SU-DHL-6 (cell line): ENCODE measurements at regions not wholly inside any gene's neighbourhood (a gene's known extent, or its start where the extent isn't known, plus 50 kb on each side); places are given as distances from the start of the nearest gene placed in this dataset.

ENCODE experiments used
- EZH2phosphoT487 ChIP-seq: fragments of 200-600 bp; sonication (generic), shearing (Covaris generic); conservative IDR thresholded peaks from 2 replicates; pipeline ENCODE4 v1.6.1; 2018; ENCODE audit warnings: mild to moderate bottlenecking, antibody characterized with exemption, low read length, moderate library complexity, mixed read lengths
- TF ChIP-seq, protein P1 (sequence below): fragments of 200-600 bp; sonication (generic); IDR thresholded peaks from one replicate; pipeline ENCODE4 v1.5.1; 2017; ENCODE audit warnings: antibody characterized with exemption, mild to moderate bottlenecking, low read length, moderate library complexity; ENCODE audit not compliant: insufficient read depth, poor library complexity, severe bottlenecking

DNA sequence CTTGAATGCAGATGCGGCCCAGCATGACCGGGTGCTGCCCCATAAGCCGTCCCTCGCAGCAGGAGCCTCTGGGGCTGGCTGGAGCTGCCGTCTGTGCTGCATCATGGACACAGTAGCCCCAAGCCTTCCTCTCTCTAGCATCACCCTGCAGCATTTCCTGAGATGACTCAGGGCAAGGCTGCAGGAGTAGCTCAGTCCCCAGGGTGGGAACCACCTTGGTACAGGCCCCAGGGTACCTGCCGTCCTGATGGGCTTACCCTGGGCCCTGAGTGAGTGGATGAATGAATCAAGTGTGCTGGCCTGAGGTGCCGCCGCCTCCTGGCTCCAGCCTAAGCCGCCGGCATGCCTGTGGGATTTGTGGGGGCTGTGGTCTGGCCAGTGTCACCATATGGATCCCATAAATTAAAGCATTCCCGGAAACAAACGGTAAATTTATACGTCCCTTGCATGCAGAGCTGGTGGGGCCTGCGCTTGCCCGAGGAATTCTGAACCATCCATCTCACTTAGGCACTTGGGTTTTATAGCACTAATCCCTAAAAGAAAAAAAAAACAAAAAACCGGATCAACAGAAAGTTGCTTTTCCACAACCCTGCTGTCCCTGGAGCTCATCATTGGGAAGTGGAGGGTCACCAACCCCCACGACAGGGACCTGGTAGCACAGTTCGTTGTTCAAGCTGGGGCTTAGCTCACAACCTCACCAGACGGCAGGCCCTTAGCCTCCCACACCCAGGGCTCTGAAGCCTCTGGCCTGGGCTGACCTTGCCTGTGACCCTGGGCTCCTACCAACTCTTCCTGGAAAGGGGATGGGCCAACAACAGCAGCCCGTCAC is 242.6 kb upstream of the CIBAR2 start:
- TF ChIP-seq, protein P1, sequence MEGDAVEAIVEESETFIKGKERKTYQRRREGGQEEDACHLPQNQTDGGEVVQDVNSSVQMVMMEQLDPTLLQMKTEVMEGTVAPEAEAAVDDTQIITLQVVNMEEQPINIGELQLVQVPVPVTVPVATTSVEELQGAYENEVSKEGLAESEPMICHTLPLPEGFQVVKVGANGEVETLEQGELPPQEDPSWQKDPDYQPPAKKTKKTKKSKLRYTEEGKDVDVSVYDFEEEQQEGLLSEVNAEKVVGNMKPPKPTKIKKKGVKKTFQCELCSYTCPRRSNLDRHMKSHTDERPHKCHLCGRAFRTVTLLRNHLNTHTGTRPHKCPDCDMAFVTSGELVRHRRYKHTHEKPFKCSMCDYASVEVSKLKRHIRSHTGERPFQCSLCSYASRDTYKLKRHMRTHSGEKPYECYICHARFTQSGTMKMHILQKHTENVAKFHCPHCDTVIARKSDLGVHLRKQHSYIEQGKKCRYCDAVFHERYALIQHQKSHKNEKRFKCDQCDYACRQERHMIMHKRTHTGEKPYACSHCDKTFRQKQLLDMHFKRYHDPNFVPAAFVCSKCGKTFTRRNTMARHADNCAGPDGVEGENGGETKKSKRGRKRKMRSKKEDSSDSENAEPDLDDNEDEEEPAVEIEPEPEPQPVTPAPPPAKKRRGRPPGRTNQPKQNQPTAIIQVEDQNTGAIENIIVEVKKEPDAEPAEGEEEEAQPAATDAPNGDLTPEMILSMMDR, result no peak
- TF ChIP-seq EZH2phosphoT487, result no peak
